DND-41 (cell line): ENCODE measurements at regions not wholly inside any gene's neighbourhood (a gene's known extent, or its start where the extent isn't known, plus 50 kb on each side); places are given as distances from the start of the nearest gene placed in this dataset.

Experiments
- ATAC-seq: fragments of 200-7000 bp; cut with Tn5 transposase; 3 replicates; pipeline ENCODE4 v1.9.1; 2021; ENCODE audit warnings: low read depth; ENCODE audit not compliant: insufficient read depth
- DNase-seq: peaks from one replicate; pipeline ENCODE4 v3.0.0-alpha.2; 2020
- H2AFZ ChIP-seq: 2 replicates; pipeline ENCODE4 v1.6.0; 2012; ENCODE audit warnings: low read depth, low read length
- H3K27ac ChIP-seq: 2 replicates; pipeline ENCODE4 v1.5.1; 2012; ENCODE audit warnings: low read length, inconsistent platforms
- H3K27me3 ChIP-seq: fragments of 200-600 bp; sonication (generic); 2 replicates; pipeline ENCODE4 v1.6.0; 2012; ENCODE audit warnings: low read length, mild to moderate bottlenecking, inconsistent platforms; ENCODE audit not compliant: insufficient read depth, poor library complexity
- H3K36me3 ChIP-seq: 2 replicates; pipeline ENCODE4 v1.5.1; 2012; ENCODE audit warnings: low read length, inconsistent platforms; ENCODE audit not compliant: insufficient read depth
- H3K4me1 ChIP-seq: 2 replicates; pipeline ENCODE4 v1.5.1; 2012; ENCODE audit warnings: mild to moderate bottlenecking, low read length; ENCODE audit not compliant: insufficient read depth
- H3K4me2 ChIP-seq: 2 replicates; pipeline ENCODE4 v1.6.0; 2012; ENCODE audit warnings: mild to moderate bottlenecking, moderate library complexity, low read length, inconsistent platforms; ENCODE audit not compliant: insufficient read depth
- H3K4me3 ChIP-seq, 2 experiments: fragments of 200-600 bp in 1 of 2; shearing (Covaris generic) in 1 of 2; 2 replicates each; pipeline ENCODE4 v1.5.1; 2012 to 2016; ENCODE audit warnings: inconsistent platforms in 2 of 2, low read length in 2 of 2, mild to moderate bottlenecking in 2 of 2, low read depth in 1 of 2, moderate library complexity in 1 of 2
- H3K79me2 ChIP-seq: 2 replicates; pipeline ENCODE4 v1.6.0; 2012; ENCODE audit warnings: low read length, inconsistent platforms; ENCODE audit not compliant: insufficient read depth
- H3K9ac ChIP-seq: 2 replicates; pipeline ENCODE4 v1.6.0; 2012; ENCODE audit warnings: low read depth, mild to moderate bottlenecking, inconsistent platforms, low read length, moderate library complexity
- H3K9me3 ChIP-seq: 2 replicates; pipeline ENCODE4 v1.5.1; 2012; ENCODE audit warnings: low read length, moderate library complexity, mild to moderate bottlenecking, inconsistent platforms; ENCODE audit not compliant: insufficient read depth, severe bottlenecking
- H4K20me1 ChIP-seq: 2 replicates; pipeline ENCODE4 v1.6.0; 2012; ENCODE audit warnings: low read length; ENCODE audit not compliant: insufficient read depth
- CTCF ChIP-seq: IDR thresholded peaks from 2 replicates; pipeline ENCODE4 v1.5.1; 2012; ENCODE audit warnings: borderline replicate concordance, low read length, moderate library complexity, mild to moderate bottlenecking; ENCODE audit not compliant: poor library complexity, severe bottlenecking; ENCODE audit errors: extremely low read depth
- EZH2 ChIP-seq: IDR thresholded peaks from 3 replicates; pipeline ENCODE4 v1.6.1; 2012; ENCODE audit warnings: borderline replicate concordance, low read depth, mild to moderate bottlenecking, moderate library complexity, low read length, inconsistent platforms; ENCODE audit not compliant: severe bottlenecking

GRCh38 chr2:235314371-235314930, 179.4 kb upstream of the AGAP1 start:
- Histone ChIP-seq H3K4me3 (no peak overlapping the region), H2AFZ (no peak overlapping the region), H3K79me2 (no peaks in the 10 kb centered on the region), H3K36me3 (no peaks in the 10 kb centered on the region), H3K27ac (no peak overlapping the region), H3K9me3 (no peaks in the 10 kb centered on the region), H3K4me1 (no peaks in the 10 kb centered on the region), H3K9ac (no peak overlapping the region), H3K4me2 (no peak overlapping the region), H4K20me1 (no peaks in the 10 kb centered on the region), H3K27me3 (peaks cover 5% of the 10 kb centered on the region)
- ATAC-seq (no peak), DNase-seq (no peak)
- TF ChIP-seq EZH2 = no peak
- TF ChIP-seq CTCF = no peak

DNA sequence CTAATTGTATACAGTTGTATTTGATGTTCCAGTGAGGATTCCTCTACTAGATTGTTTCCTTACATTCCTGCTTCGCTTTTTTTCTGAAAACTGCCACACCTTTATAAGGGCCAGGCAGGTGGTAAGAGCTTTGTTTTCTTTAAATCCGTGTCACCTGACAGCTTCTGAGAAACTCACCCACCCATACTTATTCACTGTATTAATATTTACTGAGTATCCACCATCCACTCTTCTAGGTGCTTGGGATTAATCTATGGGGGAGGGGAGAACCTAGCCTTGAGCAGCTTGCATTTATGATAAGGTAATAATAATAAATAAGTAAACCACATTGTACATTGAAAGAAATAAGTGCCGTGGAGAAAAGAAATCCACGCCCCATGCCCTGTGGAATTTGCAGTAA, 174.7 kb upstream of the AGAP1 start:
- H3K4me2 ChIP-seq = no peak overlapping the region
- no peak for DNase-seq
- no peak overlapping the region for H3K27ac ChIP-seq
- H3K9ac ChIP-seq = no peak overlapping the region
- H3K9me3 ChIP-seq = no peaks in the 10 kb centered on the region
- no peaks in the 10 kb centered on the region for H3K79me2 ChIP-seq
- H3K4me1 ChIP-seq = no peaks in the 10 kb centered on the region
- no peaks in the 10 kb centered on the region for H4K20me1 ChIP-seq
- no peak overlapping the region for H2AFZ ChIP-seq
- no peak for ATAC-seq
- no peaks in the 10 kb centered on the region for H3K36me3 ChIP-seq
- H3K27me3 ChIP-seq = peaks cover 12% of the 10 kb centered on the region
- TF ChIP-seq EZH2 (no peak), CTCF (no peak)
- no peak overlapping the region for H3K4me3 ChIP-seq

- Histone ChIP-seq H3K4me2 (no peak overlapping the region), H4K20me1 (no peaks in the 10 kb centered on the region), H3K36me3 (no peaks in the 10 kb centered on the region), H3K9ac (no peak overlapping the region), H2AFZ (no peak overlapping the region), H3K9me3 (no peaks in the 10 kb centered on the region), H3K4me3 (no peak overlapping the region), H3K79me2 (no peaks in the 10 kb centered on the region), H3K27me3 (peaks cover 12% of the 10 kb centered on the region), H3K27ac (no peak overlapping the region), H3K4me1 (no peaks in the 10 kb centered on the region)
- DNase-seq = no peak
- no peak for ATAC-seq
- TF ChIP-seq EZH2 (no peak), CTCF (no peak)
These were observed 173.5 kb upstream of the AGAP1 start for GRCh38 chr2:235320326-235320725.

DNA sequence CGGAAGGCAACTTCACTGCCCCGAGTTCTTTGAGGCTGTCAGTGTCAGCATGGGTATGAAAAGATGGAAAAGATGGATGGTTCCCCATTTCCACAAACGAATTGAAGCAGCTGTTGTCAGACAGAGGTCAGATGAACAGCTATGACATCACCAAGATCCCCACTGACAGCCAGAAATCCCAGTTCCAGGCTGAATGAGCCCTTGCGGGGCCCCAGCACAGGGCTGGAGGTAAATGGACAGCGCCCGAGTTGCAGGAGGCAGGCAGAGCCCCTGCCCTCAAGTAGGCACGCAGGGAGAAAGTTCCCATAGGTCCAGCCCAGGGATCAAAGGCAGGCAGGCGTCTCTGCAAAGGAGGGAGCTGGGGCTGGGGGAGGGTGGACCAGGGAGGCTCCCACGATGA, 169.5 kb upstream of the AGAP1 start:
- no peaks in the 10 kb centered on the region for H4K20me1 ChIP-seq
- no peak overlapping the region for H3K27ac ChIP-seq
- H2AFZ ChIP-seq = no peak overlapping the region
- H3K79me2 ChIP-seq = no peaks in the 10 kb centered on the region
- no peak overlapping the region for H3K9ac ChIP-seq
- no peak for TF ChIP-seq CTCF
- no peak for TF ChIP-seq EZH2
- H3K36me3 ChIP-seq = no peaks in the 10 kb centered on the region
- DNase-seq (no peak), ATAC-seq (no peak)
- no peak overlapping the region for H3K4me3 ChIP-seq
- no peaks in the 10 kb centered on the region for H3K9me3 ChIP-seq
- H3K27me3 ChIP-seq = peaks cover 12% of the 10 kb centered on the region
- no peak overlapping the region for H3K4me2 ChIP-seq
- no peaks in the 10 kb centered on the region for H3K4me1 ChIP-seq
